H1 (cell line): ENCODE measurements at regions not wholly inside any gene's neighbourhood (a gene's known extent, or its start where the extent isn't known, plus 50 kb on each side); places are given as distances from the start of the nearest gene placed in this dataset.

Source experiments
- CTCF ChIA-PET: fragments of 300-600 bp; sonication (Branson Sonifier 250); formaldehyde crosslinking; loops from one replicate; lab custom pipeline; 2021; ENCODE audit not compliant: partially characterized antibody; lab: Charles Lee
- POLR2A ChIA-PET: fragments of 300-600 bp; sonication (Branson Sonifier 250); formaldehyde crosslinking; loops from one replicate; lab custom pipeline; 2021; ENCODE audit warnings: inconsistent platforms; ENCODE audit not compliant: partially characterized antibody; lab: Charles Lee
- DNase-seq, 2 experiments: peaks; one replicate each; pipeline versions ENCODE4 v3.0.0 to v3.0.0-alpha.2; 2010 to 2022; ENCODE audit warnings: low spot score in 2 of 2, low read depth in 1 of 2, mixed read lengths in 1 of 2
- FAIRE-seq: peaks from 2 replicates; lab custom pipeline; 2011; peaks lifted over from hg19 to GRCh38; lab: Jason Lieb, UNC
- H2AFZ ChIP-seq: 2 replicates; pipeline ENCODE4 v1.8.1; 2012; ENCODE audit warnings: low read length, inconsistent platforms
- H2AK5ac ChIP-seq: 2 replicates; pipeline ENCODE4 v1.6.1; 2013; ENCODE audit warnings: low read depth, low read length
- H2BK120ac ChIP-seq: replicated peaks from 2 replicates; pipeline ENCODE3; 2013; ENCODE audit warnings: low read depth, low read length, inconsistent platforms
- H2BK12ac ChIP-seq: 2 replicates; pipeline ENCODE4 v1.6.1; 2013; ENCODE audit warnings: low read depth, low read length
- H2BK15ac ChIP-seq: 2 replicates; pipeline ENCODE4 v1.6.1; 2013; ENCODE audit warnings: low read length
- H2BK20ac ChIP-seq: 2 replicates; pipeline ENCODE4 v1.6.1; 2013; ENCODE audit warnings: low read length
- H2BK5ac ChIP-seq: 2 replicates; pipeline ENCODE4 v1.6.1; 2013; ENCODE audit warnings: low read depth, low read length
- H3K14ac ChIP-seq: 2 replicates; pipeline ENCODE4 v1.6.1; 2013; ENCODE audit warnings: inconsistent platforms; ENCODE audit not compliant: insufficient read length
- H3K18ac ChIP-seq: 2 replicates; pipeline ENCODE4 v1.6.1; 2013; ENCODE audit warnings: low read length; ENCODE audit errors: extremely low read depth
- H3K23ac ChIP-seq: 2 replicates; pipeline ENCODE4 v1.6.1; 2013; ENCODE audit warnings: inconsistent platforms; ENCODE audit not compliant: insufficient read length
- H3K23me2 ChIP-seq: 2 replicates; pipeline ENCODE4 v1.6.1; 2013; ENCODE audit warnings: low read depth, low read length
- H3K27ac ChIP-seq: 2 replicates; pipeline ENCODE4 v1.6.1; 2011; ENCODE audit warnings: low read depth, low read length, inconsistent platforms
- H3K27me3 ChIP-seq, 4 experiments: replicated peaks in 1 of 4; 1 replicate in 1 of 4; 2 replicates in 3 of 4; pipeline versions ENCODE4 v1.6.1 to v1.8.1; 2011 to 2013; ENCODE audit warnings: low read length in 3 of 4, mild to moderate bottlenecking in 3 of 4, inconsistent platforms in 2 of 4, mixed read lengths in 2 of 4, moderate library complexity in 1 of 4; ENCODE audit not compliant: control insufficient read depth in 3 of 4, insufficient read depth in 3 of 4; ENCODE audit errors: extremely low read depth in 1 of 4
- H3K36me3 ChIP-seq, 4 experiments: 2 replicates each; pipeline versions ENCODE4 v1.6.1 to v1.8.1; 2011 to 2013; ENCODE audit warnings: mild to moderate bottlenecking in 4 of 4, low read length in 3 of 4, moderate library complexity in 2 of 4, control low read depth in 1 of 4, inconsistent platforms in 1 of 4; ENCODE audit not compliant: insufficient read depth in 4 of 4, control insufficient read depth in 2 of 4
- H3K4ac ChIP-seq: replicated peaks from 2 replicates; pipeline ENCODE3; 2013; ENCODE audit warnings: low read length, low read depth, mixed read lengths, inconsistent platforms; ENCODE audit not compliant: insufficient read length
- H3K4me1 ChIP-seq, 4 experiments: replicated peaks in 1 of 4; 1 replicate in 1 of 4; 2 replicates in 3 of 4; pipeline versions ENCODE4 v1.6.1 to v1.8.1; 2011 to 2013; ENCODE audit warnings: low read length in 3 of 4, inconsistent platforms in 2 of 4, mixed read lengths in 1 of 4; ENCODE audit not compliant: insufficient read depth in 4 of 4, control insufficient read depth in 3 of 4
- H3K4me2 ChIP-seq, 2 experiments: 2 replicates each; pipeline versions ENCODE4 v1.6.1 to v1.8.1; 2011 to 2013; ENCODE audit warnings: low read depth in 2 of 2, low read length in 2 of 2, control low read depth in 1 of 2, inconsistent platforms in 1 of 2, mild to moderate bottlenecking in 1 of 2; ENCODE audit not compliant: insufficient read depth in 1 of 2
- H3K4me3 ChIP-seq, 4 experiments: fragments of 200-600, 300-600 bp in 1 of 4; sonication (generic), shearing (Covaris generic), sonication (Bioruptor Twin) in 1 of 4; 2 replicates each; pipeline versions ENCODE4 v1.5.1 to v1.8.1; 2011 to 2016; ENCODE audit warnings: low read length in 4 of 4, low read depth in 3 of 4, control low read depth in 2 of 4, inconsistent platforms in 2 of 4, mild to moderate bottlenecking in 2 of 4, mixed read lengths in 1 of 4, moderate library complexity in 1 of 4; ENCODE audit not compliant: insufficient read depth in 2 of 4; ENCODE audit errors: extremely low read depth in 1 of 4
- H3K56ac ChIP-seq: replicated peaks from 2 replicates; pipeline ENCODE3; 2013; ENCODE audit warnings: low read depth, mild to moderate bottlenecking, mixed read lengths, low read length, inconsistent platforms; ENCODE audit not compliant: insufficient read length
- H3K79me1 ChIP-seq: 2 replicates; pipeline ENCODE4 v1.6.1; 2013; ENCODE audit warnings: low read depth, low read length, control low read depth
- H3K79me2 ChIP-seq, 2 experiments: 2 replicates each; pipeline versions ENCODE4 v1.6.1 to v1.8.1; 2012 to 2013; ENCODE audit warnings: low read length in 2 of 2, mild to moderate bottlenecking in 2 of 2, inconsistent platforms in 1 of 2; ENCODE audit not compliant: insufficient read depth in 2 of 2, control insufficient read depth in 1 of 2
- H3K9ac ChIP-seq, 4 experiments: replicated peaks in 1 of 4; 1 replicate in 1 of 4; 2 replicates in 3 of 4; pipeline versions ENCODE4 v1.6.1 to v1.8.1; 2011 to 2013; ENCODE audit warnings: low read depth in 3 of 4, low read length in 3 of 4, control low read depth in 2 of 4, mild to moderate bottlenecking in 2 of 4, moderate library complexity in 2 of 4, inconsistent platforms in 1 of 4; ENCODE audit errors: extremely low read depth in 1 of 4
- H3K9me3 ChIP-seq, 2 experiments: 2 replicates each; pipeline versions ENCODE4 v1.6.1 to v1.8.1; 2012 to 2013; ENCODE audit warnings: mild to moderate bottlenecking in 2 of 2, moderate library complexity in 2 of 2, control low read depth in 1 of 2, inconsistent platforms in 1 of 2, low read depth in 1 of 2, low read length in 1 of 2, mixed read lengths in 1 of 2; ENCODE audit not compliant: insufficient read depth in 2 of 2
- H4K20me1 ChIP-seq, 2 experiments: replicated peaks in 1 of 2; 2 replicates each; pipeline versions ENCODE3 to v1.8.1; 2011 to 2013; ENCODE audit warnings: inconsistent platforms in 2 of 2, low read length in 2 of 2, mild to moderate bottlenecking in 1 of 2; ENCODE audit not compliant: insufficient read depth in 2 of 2, control insufficient read depth in 1 of 2
- H4K5ac ChIP-seq: 2 replicates; pipeline ENCODE4 v1.6.1; 2013; ENCODE audit warnings: low read length, low read depth, mixed read lengths, inconsistent platforms; ENCODE audit not compliant: insufficient read length
- H4K8ac ChIP-seq: 2 replicates; pipeline ENCODE4 v1.8.0; 2013; ENCODE audit warnings: mild to moderate bottlenecking, moderate library complexity, low read length, inconsistent platforms; ENCODE audit not compliant: insufficient read depth; ENCODE audit errors: extremely low read depth
- H4K91ac ChIP-seq: replicated peaks from 2 replicates; pipeline ENCODE3; 2013; ENCODE audit warnings: low read length, mixed read lengths, inconsistent platforms; ENCODE audit not compliant: insufficient read length
- BACH1 ChIP-seq: IDR thresholded peaks from 2 replicates; pipeline ENCODE4 v1.6.1; 2012; ENCODE audit warnings: low read length, improper control_type of control experiment
- CBX8 ChIP-seq: fragments of 300-800, 300-1000 bp; sonication (generic); IDR thresholded peaks from 2 replicates; pipeline ENCODE4 v1.7.1; 2016; ENCODE audit warnings: low read depth, low read length, borderline replicate concordance
- CEBPB ChIP-seq: IDR thresholded peaks from 2 replicates; pipeline ENCODE4 v1.6.1; 2012; ENCODE audit warnings: low read depth, low read length
- KDM1A ChIP-seq: fragments of 200-600, 300-600 bp; sonication (generic); IDR thresholded peaks from 2 replicates; pipeline ENCODE4 v1.7.1; 2016; ENCODE audit warnings: mild to moderate bottlenecking, low read length, borderline replicate concordance
- NRF1 ChIP-seq: IDR thresholded peaks from 2 replicates; pipeline ENCODE4 v1.6.1; 2011; ENCODE audit warnings: mild to moderate bottlenecking, low read depth, low read length, improper control_type of control experiment
- POU5F1 ChIP-seq: IDR thresholded peaks from 2 replicates; pipeline ENCODE4 v1.6.1; 2011; ENCODE audit warnings: low read depth, mild to moderate bottlenecking, low read length, moderate library complexity
- RAD21 ChIP-seq, 2 experiments: IDR thresholded peaks in 1 of 2; conservative IDR thresholded peaks in 1 of 2; 2 replicates each; pipeline ENCODE4 v1.6.1; 2011; ENCODE audit warnings: low read depth in 2 of 2, low read length in 2 of 2, improper control_type of control experiment in 1 of 2, inconsistent platforms in 1 of 2, mild to moderate bottlenecking in 1 of 2, moderate library complexity in 1 of 2
- RNF2 ChIP-seq: fragments of 200-900, 300-1000 bp; sonication (generic); IDR thresholded peaks from 2 replicates; pipeline ENCODE4 v1.7.1; 2016; ENCODE audit warnings: borderline replicate concordance, low read depth, mild to moderate bottlenecking, antibody characterized with exemption, low read length; ENCODE audit not compliant: poor library complexity, severe bottlenecking; ENCODE audit errors: missing control alignments
- RXRA ChIP-seq: IDR thresholded peaks from 2 replicates; pipeline ENCODE4 v1.6.1; 2011; ENCODE audit warnings: low read depth, mild to moderate bottlenecking, low read length, moderate library complexity; ENCODE audit not compliant: insufficient read depth
- SAP30 ChIP-seq: fragments of 300-600 bp; sonication (generic); IDR thresholded peaks from 2 replicates; pipeline ENCODE4 v1.7.1; 2012; ENCODE audit warnings: low read length, moderate library complexity, mild to moderate bottlenecking, inconsistent platforms; ENCODE audit not compliant: insufficient read depth, insufficient replicate concordance
- SIX5 ChIP-seq: IDR thresholded peaks from 2 replicates; pipeline ENCODE4 v1.6.1; 2011; ENCODE audit warnings: mild to moderate bottlenecking, low read depth, low read length
- SUZ12 ChIP-seq: fragments of 200-600 bp; sonication (generic); IDR thresholded peaks from 2 replicates; pipeline ENCODE4 v1.6.1; 2012; ENCODE audit warnings: mild to moderate bottlenecking, inconsistent platforms, low read length, moderate library complexity, mixed read lengths
- TEAD4 ChIP-seq: IDR thresholded peaks from 2 replicates; pipeline ENCODE4 v1.6.1; 2012; ENCODE audit warnings: low read depth, low read length, inconsistent platforms, mixed read lengths
- YY1 ChIP-seq: IDR thresholded peaks from 2 replicates; pipeline ENCODE4 v1.6.1; 2011; ENCODE audit warnings: low read depth, mild to moderate bottlenecking, low read length
- WGBS, 2 experiments: shearing (Covaris generic) in 1 of 2; methylation state at CpG; one replicate each; pipeline versions ENCODE4 v1.1.6 to v1.1.7; 2013 to 2015; ENCODE audit warnings: low lambda C conversion rate in 2 of 2, mixed read lengths in 2 of 2, inconsistent platforms in 1 of 2, low coverage in 1 of 2, missing lambda C conversion rate in 1 of 2; ENCODE audit not compliant: insufficient replicate concordance in 2 of 2, insufficient coverage in 1 of 2, insufficient read length in 1 of 2; ENCODE audit errors: extremely low coverage in 1 of 2, missing lambda C conversion rate in 1 of 2; 5-methylcytosine and 5-hydroxymethylcytosine counted together

- ChIA-PET POLR2A (no interaction called here), CTCF (interaction anchor here (0.6 to 1.8 kb wide), 2 partner anchors 61 to 520 kb away, joined by 4 to 5 read pairs; no protein-coding TSS in a partner anchor)
- Histone ChIP-seq H3K14ac (no peak overlapping the region), H3K4ac (no peak overlapping the region), H3K27me3 (no peaks in the 10 kb centered on the region), H3K9me3 (no peaks in the 10 kb centered on the region), H3K4me1 (no peaks in the 10 kb centered on the region), H3K79me1 (no peaks in the 10 kb centered on the region), H3K36me3 (no peaks in the 10 kb centered on the region), H3K56ac (no peak overlapping the region), H4K5ac (no peak overlapping the region), H2BK120ac (no peak overlapping the region), H3K27ac (no peak overlapping the region), H4K91ac (no peak overlapping the region), H3K79me2 (no peaks in the 10 kb centered on the region), H2AFZ (no peak overlapping the region), H2BK15ac (no peak overlapping the region), H3K9ac (no peak overlapping the region), H3K23me2 (no peaks in the 10 kb centered on the region), H3K4me2 (no peak overlapping the region), H4K8ac (no peak overlapping the region), H2AK5ac (no peak overlapping the region), H3K4me3 (no peak overlapping the region), H2BK12ac (no peak overlapping the region), H2BK5ac (no peak overlapping the region), H3K18ac (no peak overlapping the region), H4K20me1 (no peaks in the 10 kb centered on the region), H2BK20ac (no peak overlapping the region), H3K23ac (no peak overlapping the region)
- 77% methylated on average over 2 of the region's 2 CpGs; no CpG with 5 or more reads in 1 of the 2 experiments for WGBS, 2 experiments
- FAIRE-seq, result no peak
- DNase-seq, result no peak
- TF ChIP-seq NRF1 (no peak), KDM1A (no peak), TEAD4 (no peak), SAP30 (no peak), POU5F1 (no peak), CBX8 (no peak), CEBPB (no peak), RNF2 (no peak), RXRA (no peak), SIX5 (no peak), YY1 (no peak), SUZ12 (no peak), RAD21 (IDR thresholded peaks at IDR 0.05 in 1 of 2, conservative IDR thresholded peaks at IDR 0.05 in 1 of 2; ENCODE audit: low read depth in 2 of 2, low read length in 2 of 2) (no peak), BACH1 (no peak)
Measured at GRCh38 chr3:180534828-180535227, 67.1 kb upstream of the TTC14 start.
